ENCODE measurements at regions not wholly inside any gene's neighbourhood (a gene's known extent, or its start where the extent isn't known, plus 50 kb on each side); places are given as distances from the start of the nearest gene placed in this dataset.

GRCh38 chr12:75834591-75834990 is 197.0 kb downstream of the PHLDA1 start:
- TF ChIP-seq, protein P1, sequence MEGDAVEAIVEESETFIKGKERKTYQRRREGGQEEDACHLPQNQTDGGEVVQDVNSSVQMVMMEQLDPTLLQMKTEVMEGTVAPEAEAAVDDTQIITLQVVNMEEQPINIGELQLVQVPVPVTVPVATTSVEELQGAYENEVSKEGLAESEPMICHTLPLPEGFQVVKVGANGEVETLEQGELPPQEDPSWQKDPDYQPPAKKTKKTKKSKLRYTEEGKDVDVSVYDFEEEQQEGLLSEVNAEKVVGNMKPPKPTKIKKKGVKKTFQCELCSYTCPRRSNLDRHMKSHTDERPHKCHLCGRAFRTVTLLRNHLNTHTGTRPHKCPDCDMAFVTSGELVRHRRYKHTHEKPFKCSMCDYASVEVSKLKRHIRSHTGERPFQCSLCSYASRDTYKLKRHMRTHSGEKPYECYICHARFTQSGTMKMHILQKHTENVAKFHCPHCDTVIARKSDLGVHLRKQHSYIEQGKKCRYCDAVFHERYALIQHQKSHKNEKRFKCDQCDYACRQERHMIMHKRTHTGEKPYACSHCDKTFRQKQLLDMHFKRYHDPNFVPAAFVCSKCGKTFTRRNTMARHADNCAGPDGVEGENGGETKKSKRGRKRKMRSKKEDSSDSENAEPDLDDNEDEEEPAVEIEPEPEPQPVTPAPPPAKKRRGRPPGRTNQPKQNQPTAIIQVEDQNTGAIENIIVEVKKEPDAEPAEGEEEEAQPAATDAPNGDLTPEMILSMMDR (IDR thresholded peaks at IDR 0.05; ENCODE audit: low read depth, low read length, missing input control): no peak
- TF ChIP-seq TAF1 (conservative IDR thresholded peaks at IDR 0.05): no peak

All from liver (tissue), 3 donors.